GM21390 (cell line): ENCODE measurements at regions not wholly inside any gene's neighbourhood (a gene's known extent, or its start where the extent isn't known, plus 50 kb on each side); places are given as distances from the start of the nearest gene placed in this dataset.
"Not testable (repeated sequence)": the region's sequence is repeated elsewhere in the genome, so short reads cannot be mapped to it uniquely, and the experiment has no call there.

Experiments used
- ATAC-seq: cut with Tn5 transposase; IDR thresholded peaks from one replicate; pipeline ENCODE4 v1.9.1; 2021; ENCODE audit not compliant: unreplicated experiment

DNA sequence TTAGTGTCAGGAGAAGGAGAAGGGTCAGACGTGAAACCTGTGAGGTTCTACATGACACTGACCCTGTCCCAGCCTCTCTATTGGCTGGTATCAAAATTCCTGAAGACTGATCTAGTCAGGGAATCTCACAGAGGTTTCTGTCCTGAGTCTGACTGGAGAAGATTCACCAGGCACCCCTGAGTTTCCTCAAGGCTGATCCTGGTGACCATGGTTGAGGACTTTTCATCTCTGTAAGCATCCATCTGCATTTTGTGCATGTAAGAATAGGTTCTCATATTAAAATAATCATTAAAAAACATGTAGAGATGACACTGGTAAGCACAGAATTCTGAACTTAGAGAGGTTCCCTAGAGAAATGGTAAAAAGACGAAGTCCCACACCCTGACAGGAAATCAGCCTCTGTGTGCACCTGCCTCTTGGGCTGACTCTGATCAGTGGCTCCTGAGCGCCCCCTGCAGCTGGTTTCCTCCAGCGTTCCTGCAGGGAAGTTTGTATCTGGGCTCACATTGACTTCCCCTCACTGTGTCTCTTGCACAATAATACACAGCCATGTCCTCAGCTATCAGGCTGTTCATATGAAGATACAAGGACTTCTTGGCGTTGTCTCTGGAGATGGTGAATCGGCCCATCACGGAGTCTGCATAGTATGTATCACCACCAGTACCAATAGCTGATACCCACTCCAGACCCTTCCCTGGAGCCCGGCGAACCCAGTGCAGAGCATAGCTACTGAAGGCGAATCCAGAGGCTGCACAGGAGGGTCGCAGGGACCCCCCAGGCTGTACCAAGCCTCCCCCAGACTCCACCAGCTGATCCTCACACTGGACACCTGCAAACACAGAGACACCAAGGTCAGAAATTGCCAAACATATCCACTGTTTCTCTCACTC lies 991.9 kb downstream of the TMEM121 start:
- no peak for ATAC-seq

GRCh38 chr14:106522118-106522517 lies 995.7 kb downstream of the TMEM121 start:
- not testable (repeated sequence) for ATAC-seq

DNA sequence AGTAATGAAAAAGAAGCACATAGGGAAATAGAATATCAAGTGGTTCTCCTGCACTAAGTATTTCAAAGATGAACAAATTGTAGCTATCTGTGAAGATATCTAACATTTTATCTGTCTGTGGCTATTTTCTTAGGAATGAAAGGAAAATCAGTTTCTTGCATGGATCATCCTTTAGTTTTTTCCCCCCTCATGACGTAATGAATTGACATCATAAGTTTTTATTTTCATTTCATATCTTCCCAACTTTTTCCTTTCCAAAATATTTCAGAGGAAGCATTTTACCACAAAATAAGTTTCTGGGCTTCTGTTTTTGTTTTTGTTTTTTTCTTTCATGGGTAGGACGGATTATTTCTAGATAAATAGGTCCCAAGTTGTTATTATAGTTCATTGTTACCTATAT lies 996.6 kb downstream of the TMEM121 start:
- ATAC-seq: no peak

DNA sequence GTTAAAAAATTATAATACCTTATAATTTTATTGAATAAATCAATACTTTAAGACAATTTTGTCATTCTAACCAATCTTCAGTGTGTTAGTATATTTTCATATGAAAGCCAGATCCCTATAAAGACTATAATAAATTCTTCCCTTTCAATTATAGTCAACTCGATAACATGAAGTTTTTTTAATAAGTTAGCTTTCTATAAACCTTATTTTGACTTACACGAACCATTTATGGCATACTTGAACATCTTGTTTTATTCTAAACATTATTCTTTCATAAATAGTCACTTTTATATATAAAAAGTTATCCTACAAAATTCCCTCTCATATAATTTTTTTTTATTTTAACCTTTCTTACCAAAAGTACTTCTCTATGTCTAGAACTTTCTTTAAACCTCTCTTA lies 1002.3 kb downstream of the TMEM121 start:
- ATAC-seq: no peak

- no peak for ATAC-seq
Observed at GRCh38 chr14:106530031-106530422, 1003.6 kb downstream of the TMEM121 start.

GRCh38 chr14:106530423-106531107 lies 1004.2 kb downstream of the TMEM121 start:
- ATAC-seq: no peak

DNA sequence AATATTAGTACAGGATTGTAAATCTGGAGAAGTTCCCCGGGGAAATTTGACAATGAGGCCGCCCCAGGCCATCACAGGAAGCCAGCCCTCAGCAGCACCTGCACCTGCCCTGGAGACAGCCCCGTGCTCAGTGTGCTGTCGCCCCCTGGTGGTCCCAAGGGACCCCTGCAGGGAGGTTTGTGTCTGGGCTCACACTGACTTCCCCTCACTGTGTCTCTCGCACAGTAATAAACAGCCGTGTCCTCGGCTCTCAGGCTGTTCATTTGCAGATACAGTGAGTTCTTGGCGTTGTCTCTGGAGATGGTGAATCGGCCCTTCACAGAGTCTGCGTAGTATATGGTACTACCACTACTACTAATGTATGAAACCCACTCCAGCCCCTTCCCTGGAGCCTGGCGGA lies 1011.2 kb downstream of the TMEM121 start:
- not testable (repeated sequence) for ATAC-seq

DNA sequence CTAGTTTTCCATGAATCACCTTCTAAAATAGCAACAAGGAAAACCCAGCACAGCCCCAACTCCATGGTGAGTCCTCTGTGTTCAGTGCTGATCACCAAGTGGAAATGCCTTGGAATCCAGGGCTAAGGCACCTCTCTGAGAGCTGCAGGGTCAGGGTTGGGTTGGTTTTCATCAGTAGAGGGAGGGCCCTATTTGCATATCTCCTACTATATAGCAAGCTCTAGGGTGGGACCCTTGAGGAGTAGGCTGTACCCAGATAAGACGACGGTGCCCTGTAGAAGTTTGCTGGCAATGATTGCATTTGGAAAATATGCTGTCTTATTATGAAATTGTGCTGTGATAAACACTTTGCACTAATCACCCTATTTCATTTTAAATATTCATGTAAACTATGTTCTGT lies 1011.8 kb downstream of the TMEM121 start:
- no peak for ATAC-seq

DNA sequence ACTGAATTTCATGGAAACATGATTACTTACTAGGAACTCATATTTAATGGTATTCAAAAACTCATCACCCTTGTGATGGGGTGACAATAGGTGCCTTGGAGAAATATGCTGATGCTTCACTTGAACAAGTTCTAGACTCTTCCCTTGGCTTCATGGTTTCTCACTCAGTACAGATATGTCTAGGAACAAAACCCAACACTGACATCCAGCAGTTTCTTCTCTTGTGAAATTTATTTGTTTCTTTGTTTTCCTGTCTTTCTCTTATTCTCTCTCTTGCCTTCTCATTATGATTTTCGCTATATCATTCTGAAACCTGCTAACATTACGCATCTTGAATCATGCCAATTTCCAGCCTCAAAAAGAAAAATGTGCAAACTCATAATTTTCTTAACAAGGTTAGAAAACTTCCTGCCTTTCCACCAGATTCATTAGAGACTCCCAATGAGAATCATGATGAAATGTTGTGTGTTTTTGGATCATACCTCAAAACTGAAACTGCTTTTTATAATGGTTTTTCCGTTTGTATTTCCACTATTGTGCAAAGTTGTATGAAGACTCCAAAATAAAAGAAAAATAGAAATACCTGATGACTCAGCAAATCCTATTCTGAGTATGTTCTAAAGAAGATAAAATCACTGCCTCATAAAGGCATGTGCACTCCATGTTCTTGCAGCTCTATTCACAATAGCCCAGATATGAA lies 1021.5 kb downstream of the TMEM121 start:
- ATAC-seq: no peak

DNA sequence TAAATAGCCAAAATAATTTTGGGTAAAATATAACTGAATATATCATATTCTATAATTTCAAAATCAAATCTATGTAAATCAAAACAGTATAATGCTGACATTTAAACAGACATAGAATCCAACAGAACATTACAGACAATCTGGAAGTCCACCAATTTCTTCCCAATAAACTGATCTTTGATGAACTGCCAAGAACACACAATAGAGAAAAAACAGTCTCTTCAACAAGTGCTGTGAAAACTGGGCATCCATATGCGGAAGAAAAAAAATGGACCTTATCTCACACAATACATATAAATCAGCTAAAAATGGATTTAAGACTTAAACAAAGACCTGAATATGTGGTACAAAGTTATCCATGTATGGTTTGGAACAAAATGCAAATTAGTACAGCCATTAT lies 1022.7 kb downstream of the TMEM121 start:
- no peak for ATAC-seq

GRCh38 chr14:106551265-106551664 lies 1024.9 kb downstream of the TMEM121 start:
- no peak for ATAC-seq

- ATAC-seq: not testable (repeated sequence)
Observed at GRCh38 chr14:106556211-106556610, 1029.8 kb downstream of the TMEM121 start.

GRCh38 chr14:106556665-106557289 lies 1030.4 kb downstream of the TMEM121 start:
- no peak for ATAC-seq

- ATAC-seq: no peak
Observed at GRCh38 chr14:106562451-106562850, 1036.1 kb downstream of the TMEM121 start.

DNA sequence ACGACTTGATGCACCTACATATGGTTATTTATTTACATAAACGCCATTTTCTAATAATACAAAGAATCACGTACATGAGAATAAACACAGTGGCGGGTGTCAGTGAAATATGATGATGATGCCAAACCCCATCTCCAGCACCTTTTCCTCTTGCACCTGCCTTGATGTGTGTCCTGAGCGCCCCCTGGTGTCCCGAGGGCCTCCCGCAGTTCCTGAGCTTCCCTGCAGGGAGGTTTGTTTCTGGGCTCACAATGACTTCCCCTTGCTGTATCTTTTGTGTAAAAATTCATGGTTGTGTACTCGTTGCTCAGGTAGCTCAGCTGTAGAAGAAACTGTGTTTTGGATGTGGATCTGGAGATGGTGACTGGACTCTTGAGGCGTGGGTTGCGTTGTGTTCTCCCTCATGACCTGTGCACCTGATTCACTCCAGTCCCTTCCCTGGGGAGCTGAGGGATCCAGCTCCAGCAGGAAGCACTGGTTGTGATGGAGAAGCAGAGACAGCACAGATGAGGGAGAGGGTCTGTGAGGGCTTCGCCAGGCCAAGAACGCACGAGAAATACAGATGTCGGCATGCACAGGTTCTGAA lies 1037.8 kb downstream of the TMEM121 start:
- no peak for ATAC-seq

- no peak for ATAC-seq
Observed at GRCh38 chr14:106578481-106578880, 1052.1 kb downstream of the TMEM121 start.

- ATAC-seq: no peak
Observed at GRCh38 chr14:106579084-106579483, 1052.7 kb downstream of the TMEM121 start.

GRCh38 chr14:106585692-106586091 lies 1059.3 kb downstream of the TMEM121 start:
- ATAC-seq: no peak

GRCh38 chr14:106586098-106586704 lies 1059.8 kb downstream of the TMEM121 start:
- ATAC-seq: no peak

DNA sequence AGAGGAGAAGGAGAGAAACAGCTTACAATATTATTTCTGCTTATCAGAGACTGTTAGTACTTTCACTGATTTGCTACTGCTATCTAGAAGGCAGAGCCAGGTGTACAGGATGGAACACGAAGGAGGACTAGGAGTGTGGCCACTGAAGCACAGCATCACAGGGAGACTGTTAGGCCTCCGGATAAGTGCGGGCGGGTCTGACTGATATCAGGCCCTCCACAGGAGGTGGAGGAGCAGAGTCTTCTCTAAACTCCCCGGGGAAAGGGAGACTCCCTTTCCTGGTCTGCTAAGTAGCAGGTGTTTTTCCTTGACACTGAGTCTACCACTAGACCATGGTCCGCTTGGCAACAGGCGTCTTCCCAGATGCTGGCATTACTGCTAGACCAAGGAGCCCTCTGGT lies 1065.2 kb downstream of the TMEM121 start:
- ATAC-seq: not testable (repeated sequence)
